Fibroblast of lung (primary cell): ENCODE measurements at regions not wholly inside any gene's neighbourhood (a gene's known extent, or its start where the extent isn't known, plus 50 kb on each side); places are given as distances from the start of the nearest gene placed in this dataset.

Experiments used
- CTCF ChIP-seq, 2 donors: IDR thresholded peaks in 1 of 2; conservative IDR thresholded peaks in 1 of 2; 1 replicate in 1 of 2; 2 replicates in 1 of 2; pipeline ENCODE4 v1.5.1; 2011 to 2012; ENCODE audit warnings: low read length in 2 of 2, control low read depth in 1 of 2, inconsistent platforms in 1 of 2, low read depth in 1 of 2, mild to moderate bottlenecking in 1 of 2
- EZH2 ChIP-seq: IDR thresholded peaks from 2 replicates; pipeline ENCODE4 v1.5.1; 2012; ENCODE audit warnings: low read length, control low read depth, mild to moderate bottlenecking; ENCODE audit errors: missing control alignments

GRCh38 chr6:112717856-112718255 is 370.7 kb downstream of the RFPL4B start:
- no peak for TF ChIP-seq CTCF (conservative IDR thresholded peaks at IDR 0.05 in 1 of 2, IDR thresholded peaks at IDR 0.05 in 1 of 2; ENCODE audit: low read depth in 1 of 2, low read length in 2 of 2)
- TF ChIP-seq EZH2, result no peak
